MG63 (cell line): ENCODE measurements at regions not wholly inside any gene's neighbourhood (a gene's known extent, or its start where the extent isn't known, plus 50 kb on each side); places are given as distances from the start of the nearest gene placed in this dataset.
"Not testable (repeated sequence)": the region's sequence is repeated elsewhere in the genome, so short reads cannot be mapped to it uniquely, and the experiment has no call there.

Source experiments
- DNase-seq: peaks from one replicate; pipeline ENCODE4 v3.0.0-alpha.2; 2020
- H3K27me3 ChIP-seq: fragments of 250-450 bp; sonication (Bioruptor Pico); 2 replicates; pipeline ENCODE4 v1.5.1; 2020; ENCODE audit warnings: mild to moderate bottlenecking, moderate library complexity
- H3K36me3 ChIP-seq: fragments of 250-450 bp; sonication (Bioruptor Pico); 2 replicates; pipeline ENCODE4 v1.5.1; 2020; ENCODE audit warnings: mild to moderate bottlenecking, moderate library complexity
- H3K4me3 ChIP-seq: fragments of 250-450 bp; sonication (Bioruptor Pico); 2 replicates; pipeline ENCODE4 v1.5.1; 2020; ENCODE audit warnings: mild to moderate bottlenecking, moderate library complexity
- H3K9me3 ChIP-seq: fragments of 250-450 bp; sonication (Bioruptor Pico); 2 replicates; pipeline ENCODE4 v1.5.1; 2020; ENCODE audit warnings: mild to moderate bottlenecking, moderate library complexity

DNA sequence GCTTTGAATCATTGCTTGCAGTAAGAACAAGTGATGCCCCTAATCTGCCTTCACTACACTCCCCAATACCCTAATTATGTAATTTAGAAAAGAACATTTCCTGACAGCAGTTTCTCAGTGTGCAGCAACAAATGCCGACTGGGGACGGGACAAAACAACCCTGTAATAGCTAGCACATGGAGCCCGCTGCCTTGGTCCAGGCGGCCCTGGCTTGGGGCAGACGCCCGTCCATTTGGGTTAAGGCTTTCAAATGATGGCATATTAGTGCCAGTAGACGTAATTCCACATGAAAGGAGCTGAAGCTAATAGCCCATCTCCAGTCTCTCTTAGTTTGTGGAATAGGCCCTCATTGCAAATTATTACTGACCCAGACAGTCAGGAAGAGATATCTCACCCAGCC, 150.6 kb upstream of the PITX1 start:
- Histone ChIP-seq H3K4me3 (no peak overlapping the region), H3K36me3 (no peaks in the 10 kb centered on the region), H3K27me3 (no peaks in the 10 kb centered on the region), H3K9me3 (no peaks in the 10 kb centered on the region)
- DNase-seq: no peak

DNA sequence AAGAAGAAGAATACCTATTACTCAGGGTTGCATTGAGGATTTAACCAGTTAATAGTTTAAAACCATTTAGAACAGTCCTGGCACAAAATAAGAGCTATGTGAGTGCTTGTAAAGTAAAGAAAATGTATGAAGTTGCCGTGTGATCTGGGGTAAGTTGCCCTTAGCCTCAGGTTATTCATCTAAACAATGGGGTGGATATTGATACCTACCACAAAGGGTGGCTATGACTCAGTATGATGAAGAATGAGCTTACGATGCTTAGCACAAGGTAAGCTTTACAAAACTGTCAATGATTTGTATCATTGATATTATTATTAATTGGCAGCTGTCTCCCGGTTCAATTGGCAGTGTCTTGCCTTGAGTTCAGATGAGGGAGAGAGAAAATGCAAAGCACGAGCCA, 149.4 kb upstream of the PITX1 start:
- Histone ChIP-seq H3K9me3 (no peaks in the 10 kb centered on the region), H3K4me3 (no peak overlapping the region), H3K27me3 (no peaks in the 10 kb centered on the region), H3K36me3 (no peaks in the 10 kb centered on the region)
- no peak for DNase-seq

DNA sequence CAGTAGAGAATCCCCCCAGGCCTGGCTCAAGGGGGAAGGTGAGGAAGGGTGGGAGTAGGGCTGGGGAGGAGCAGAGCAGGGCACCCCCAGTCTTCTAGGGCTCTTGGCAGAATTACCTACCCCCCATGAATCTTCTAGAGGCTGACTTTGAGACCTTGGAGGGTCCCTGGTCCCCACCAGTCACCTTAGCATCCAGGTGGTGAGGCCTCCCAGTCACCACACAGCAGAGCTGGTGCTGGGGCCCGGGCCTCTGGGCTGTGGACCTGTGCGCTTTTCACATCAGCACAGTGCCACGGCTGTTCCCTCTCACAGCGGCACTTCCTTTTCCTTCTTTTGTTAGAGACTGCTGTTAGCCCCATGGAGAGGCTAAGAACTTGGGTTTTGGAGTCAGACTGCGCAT, 148.6 kb upstream of the PITX1 start:
- Histone ChIP-seq H3K27me3 (no peaks in the 10 kb centered on the region), H3K9me3 (no peaks in the 10 kb centered on the region), H3K4me3 (no peak overlapping the region), H3K36me3 (no peaks in the 10 kb centered on the region)
- DNase-seq: no peak

DNA sequence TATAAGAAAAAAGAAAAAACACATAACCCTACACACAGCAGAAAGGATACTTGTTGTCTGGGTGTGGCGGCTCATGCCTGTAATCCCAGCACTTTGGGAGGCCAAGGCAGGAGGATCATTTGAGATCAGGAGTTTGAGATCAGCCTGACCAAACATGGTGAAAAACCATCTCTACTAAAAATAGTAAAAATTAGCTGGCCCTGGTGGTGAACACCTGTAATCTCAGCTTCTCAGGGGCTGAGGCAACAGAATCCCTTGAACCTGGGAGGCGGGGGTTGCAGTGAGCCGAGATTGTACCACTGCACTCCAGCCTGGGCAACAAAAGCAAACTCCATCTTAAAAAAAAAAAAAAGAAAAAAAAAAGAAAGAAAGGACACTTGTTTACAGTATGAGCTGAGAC, 147.6 kb upstream of the PITX1 start:
- Histone ChIP-seq H3K36me3 (no peaks in the 10 kb centered on the region), H3K4me3 (no peak overlapping the region), H3K27me3 (no peaks in the 10 kb centered on the region), H3K9me3 (no peaks in the 10 kb centered on the region)
- no peak for DNase-seq

DNA sequence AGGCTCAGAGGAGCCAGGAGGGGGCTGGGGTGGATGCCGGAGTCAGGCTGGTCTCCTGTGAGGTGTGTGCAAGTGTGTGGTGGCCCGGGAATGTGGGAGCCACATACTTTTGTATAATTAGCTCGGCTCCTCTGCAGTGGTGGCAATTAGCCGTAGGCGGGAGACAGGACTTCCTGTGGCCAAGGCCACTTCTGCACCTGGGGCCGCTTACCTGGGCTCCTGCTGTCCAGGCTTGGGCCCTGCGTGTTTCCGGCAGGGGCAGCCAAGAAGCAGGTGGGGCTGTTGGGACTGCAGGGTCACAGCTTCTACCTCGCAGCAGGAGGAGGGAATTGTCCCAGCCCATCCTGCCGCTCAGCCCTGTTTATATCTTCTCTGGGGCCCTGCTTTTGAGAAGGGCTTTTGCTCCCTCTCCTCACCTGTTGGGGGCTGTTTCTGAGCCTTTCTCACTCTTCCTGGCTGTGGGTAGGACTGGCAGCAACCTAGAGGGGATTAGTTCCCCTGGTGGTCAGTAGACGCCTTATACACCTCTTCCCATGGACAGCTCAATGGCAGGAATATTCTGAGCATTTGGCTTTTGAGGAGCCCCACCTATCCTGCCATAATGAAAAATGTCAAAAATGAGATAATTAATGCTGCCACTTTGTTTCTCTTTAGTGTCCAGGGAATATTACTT, 145.4 kb upstream of the PITX1 start:
- H3K4me3 ChIP-seq: no peak overlapping the region
- H3K27me3 ChIP-seq: no peaks in the 10 kb centered on the region
- H3K9me3 ChIP-seq: no peaks in the 10 kb centered on the region
- no peak for DNase-seq
- H3K36me3 ChIP-seq: no peaks in the 10 kb centered on the region

DNA sequence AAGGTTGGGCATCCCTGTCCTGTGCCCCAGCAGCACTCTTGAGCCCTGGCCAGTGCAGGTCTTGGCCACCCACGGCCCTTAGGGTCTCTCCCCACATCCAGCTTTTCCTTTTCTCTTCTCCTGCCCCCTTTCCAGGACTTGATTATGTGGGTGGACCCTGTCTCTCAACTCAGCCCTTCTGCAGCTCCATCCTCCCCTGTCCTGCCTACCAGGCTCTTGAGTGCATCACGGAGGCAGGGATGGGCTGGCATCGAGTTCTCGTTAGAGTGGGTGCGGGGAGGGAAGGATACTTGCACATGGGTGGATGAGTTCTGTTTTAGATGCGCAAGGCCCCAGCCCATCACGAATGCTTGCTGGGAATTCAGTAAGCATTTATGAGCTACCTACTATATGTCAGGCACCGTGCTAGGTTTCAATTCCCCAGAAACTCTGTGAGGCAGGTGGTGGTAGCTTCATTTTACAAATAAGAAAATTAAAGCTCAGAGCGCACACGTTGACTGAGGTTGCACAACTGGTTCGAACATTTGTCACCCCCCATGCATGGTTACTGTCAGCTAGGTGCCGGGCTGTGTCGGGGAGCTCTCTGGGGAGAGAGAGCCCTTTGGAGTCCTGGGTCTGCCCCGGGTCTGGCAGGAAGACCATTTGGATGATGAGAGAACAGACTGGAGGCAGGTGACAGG, 144.6 kb upstream of the PITX1 start:
- Histone ChIP-seq H3K9me3 (no peaks in the 10 kb centered on the region), H3K36me3 (no peaks in the 10 kb centered on the region), H3K4me3 (no peak overlapping the region), H3K27me3 (no peaks in the 10 kb centered on the region)
- DNase-seq: no peak

DNA sequence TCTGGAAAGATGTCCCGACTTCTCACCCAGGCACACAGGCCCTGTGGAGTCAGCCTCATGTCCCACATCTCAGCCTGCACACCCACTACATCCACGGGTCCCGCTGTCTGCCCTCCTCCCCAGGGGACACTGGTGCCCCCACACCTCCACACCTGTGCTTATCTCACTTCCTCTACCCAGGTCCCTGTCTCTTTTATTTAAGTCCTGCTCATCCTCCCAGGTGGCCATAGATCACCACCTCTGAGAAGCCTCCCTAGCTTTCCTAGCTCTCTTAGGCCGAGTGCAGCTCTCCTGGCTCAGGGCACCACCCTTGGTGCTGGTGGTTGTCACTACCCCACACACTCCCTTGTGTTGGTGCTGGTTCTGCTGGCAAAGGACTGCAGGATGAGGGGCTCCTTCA, 143.6 kb upstream of the PITX1 start:
- Histone ChIP-seq H3K9me3 (no peaks in the 10 kb centered on the region), H3K36me3 (no peaks in the 10 kb centered on the region), H3K27me3 (no peaks in the 10 kb centered on the region), H3K4me3 (no peak overlapping the region)
- no peak for DNase-seq

DNA sequence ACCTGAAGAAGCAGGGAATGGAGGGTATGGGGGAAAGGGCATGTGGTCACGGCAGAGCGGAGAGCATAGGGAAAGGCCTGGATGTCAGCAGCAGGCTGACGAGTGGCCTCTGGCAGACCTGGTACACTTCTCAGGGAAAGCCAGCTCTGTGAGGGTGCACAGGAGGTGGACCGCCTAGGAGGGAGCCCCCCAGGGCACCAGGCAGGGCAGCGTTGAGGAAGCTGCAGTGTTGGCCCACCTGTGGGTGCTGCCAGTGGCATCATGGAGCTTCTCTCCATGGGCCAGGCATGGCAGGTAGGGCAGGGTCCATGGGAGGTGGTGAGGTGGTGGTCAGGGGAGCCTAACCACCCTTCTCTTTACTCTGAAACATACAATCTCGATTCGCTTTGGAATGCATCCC, 143.0 kb upstream of the PITX1 start:
- DNase-seq: no peak
- no peak overlapping the region for H3K4me3 ChIP-seq
- H3K36me3 ChIP-seq: no peaks in the 10 kb centered on the region
- no peaks in the 10 kb centered on the region for H3K27me3 ChIP-seq
- no peaks in the 10 kb centered on the region for H3K9me3 ChIP-seq

DNA sequence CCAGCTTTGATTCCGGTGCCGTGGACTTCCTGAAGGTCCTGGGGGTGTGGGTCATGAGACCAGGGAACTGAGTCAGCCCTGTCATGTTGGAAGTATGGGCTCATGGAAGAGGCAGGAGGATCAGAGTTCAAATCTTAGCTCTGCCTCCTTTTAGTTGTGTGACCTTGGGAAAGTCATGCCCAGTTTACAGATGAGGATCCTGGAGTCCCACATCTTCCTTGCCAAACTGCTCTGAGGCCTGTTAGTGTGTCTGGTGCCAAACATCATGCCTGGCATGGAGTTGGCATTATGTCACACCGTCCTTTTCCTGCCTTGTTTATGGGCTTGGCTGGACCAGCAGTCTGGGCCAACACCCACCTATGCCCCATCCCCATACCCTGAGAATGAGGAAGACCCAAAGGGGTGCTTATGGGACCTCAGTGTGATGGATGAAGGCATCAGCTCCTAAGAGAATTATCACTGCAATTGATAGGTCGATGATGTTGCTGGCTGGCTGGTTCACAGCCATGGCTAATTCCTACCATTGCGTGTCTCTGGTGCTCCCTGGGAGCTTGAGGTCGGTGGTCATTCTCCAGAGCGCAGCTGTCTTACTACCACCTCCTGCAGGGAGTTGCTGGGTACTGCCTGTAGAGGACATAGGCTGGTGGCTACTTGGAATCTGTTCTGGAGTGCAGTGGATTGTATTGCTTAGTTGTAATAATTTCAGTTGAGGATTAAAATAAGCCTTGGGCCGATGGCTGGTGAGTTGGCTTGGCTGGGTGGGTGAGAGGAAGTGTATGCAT, 140.5 kb upstream of the PITX1 start:
- H3K4me3 ChIP-seq: no peak overlapping the region
- H3K9me3 ChIP-seq: no peaks in the 10 kb centered on the region
- H3K27me3 ChIP-seq: no peaks in the 10 kb centered on the region
- no peaks in the 10 kb centered on the region for H3K36me3 ChIP-seq
- DNase-seq: peak; percentile 25

DNA sequence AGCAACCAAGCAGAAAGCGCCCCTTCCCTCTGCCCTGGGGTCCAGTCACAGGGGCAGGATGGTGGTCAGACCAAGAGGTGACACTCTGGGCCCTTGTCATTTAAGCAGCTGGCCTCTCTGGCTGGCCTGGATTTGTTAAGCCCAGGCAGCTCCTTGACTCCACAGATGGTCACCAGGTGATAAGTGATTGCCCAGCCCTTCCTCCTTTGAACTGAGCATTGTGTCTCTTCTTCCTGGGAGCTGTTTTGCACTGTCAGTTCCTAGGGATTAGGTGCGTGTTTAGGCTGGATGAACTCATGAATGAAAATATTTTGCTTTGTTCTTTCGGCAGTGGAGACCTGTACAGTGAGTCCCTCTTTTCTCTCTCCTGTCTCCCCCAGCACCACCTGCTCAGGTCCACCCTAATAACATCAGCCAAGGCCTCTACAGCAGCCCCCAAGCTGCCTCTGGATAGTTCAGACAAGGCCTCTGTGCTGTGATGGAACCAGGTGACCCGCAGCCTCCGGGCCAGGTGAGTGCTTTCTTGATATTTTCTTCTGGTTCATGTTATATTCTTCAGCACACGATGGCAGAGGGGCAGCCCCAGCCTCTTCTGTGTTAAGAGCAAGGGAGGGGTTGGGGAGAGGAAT, 139.7 kb upstream of the PITX1 start:
- no peaks in the 10 kb centered on the region for H3K9me3 ChIP-seq
- DNase-seq: no peak
- H3K36me3 ChIP-seq: no peaks in the 10 kb centered on the region
- no peaks in the 10 kb centered on the region for H3K27me3 ChIP-seq
- H3K4me3 ChIP-seq: no peak overlapping the region

DNA sequence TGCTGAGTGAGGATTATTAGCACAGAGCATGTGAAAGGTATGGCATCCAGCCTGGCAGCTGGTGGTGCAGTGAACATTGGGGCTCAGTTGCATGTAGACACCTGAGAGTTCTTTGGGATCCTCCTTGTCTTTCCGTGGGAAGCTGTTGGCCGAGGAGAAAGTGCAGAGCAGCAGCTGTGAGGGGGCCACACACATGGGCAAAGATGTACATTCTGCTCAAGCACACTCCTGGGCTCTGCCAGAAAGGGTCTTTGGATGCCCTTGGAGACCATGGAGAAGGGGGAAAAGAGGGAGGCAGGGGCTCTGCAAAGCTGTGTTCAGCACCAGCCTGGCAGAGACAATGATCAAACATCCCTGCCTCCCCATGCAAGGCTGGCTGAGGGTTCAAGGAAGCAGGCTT, 138.7 kb upstream of the PITX1 start:
- DNase-seq: no peak
- no peaks in the 10 kb centered on the region for H3K27me3 ChIP-seq
- H3K36me3 ChIP-seq: no peaks in the 10 kb centered on the region
- no peak overlapping the region for H3K4me3 ChIP-seq
- H3K9me3 ChIP-seq: no peaks in the 10 kb centered on the region

DNA sequence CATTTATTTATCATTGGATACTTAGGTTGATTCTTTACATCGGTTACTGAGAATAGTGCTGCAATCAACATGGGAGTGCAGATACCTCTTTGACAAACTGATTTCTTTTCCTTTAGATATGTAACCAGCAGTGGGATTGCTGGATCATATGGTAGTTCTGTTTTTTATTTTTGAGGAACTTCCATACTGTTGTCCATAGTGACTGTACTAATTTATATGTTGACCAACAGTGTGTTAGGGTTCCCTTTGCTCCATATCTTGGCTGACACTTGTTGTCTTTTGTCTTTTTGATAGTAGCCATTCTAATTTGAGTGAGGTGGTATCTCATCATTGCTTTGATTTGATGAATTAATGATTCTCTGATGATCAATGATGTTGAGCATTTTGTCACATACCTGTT, 137.3 kb upstream of the PITX1 start:
- Histone ChIP-seq H3K4me3 (no peak overlapping the region), H3K9me3 (no peaks in the 10 kb centered on the region), H3K27me3 (no peaks in the 10 kb centered on the region), H3K36me3 (no peaks in the 10 kb centered on the region)
- no peak for DNase-seq

DNA sequence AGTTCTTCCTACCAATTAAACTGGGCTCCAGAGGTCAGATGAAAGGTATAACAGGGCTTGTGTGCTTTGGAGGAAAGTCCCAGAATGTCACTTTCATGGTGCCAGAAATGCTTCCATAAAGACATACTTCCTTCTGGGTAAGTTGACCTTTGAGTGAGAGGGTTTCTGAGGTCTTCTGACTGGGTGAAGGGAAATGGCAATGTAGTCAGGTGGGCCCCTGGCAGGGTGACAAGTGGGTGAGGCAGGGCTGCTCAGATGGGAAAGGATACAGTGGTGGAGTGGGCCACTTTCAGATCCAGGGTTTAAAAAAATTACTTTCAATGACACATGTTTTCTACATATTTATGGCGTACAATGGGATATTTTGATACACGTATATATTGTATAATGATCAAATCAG, 136.5 kb upstream of the PITX1 start:
- Histone ChIP-seq H3K36me3 (no peaks in the 10 kb centered on the region), H3K4me3 (no peak overlapping the region), H3K27me3 (no peaks in the 10 kb centered on the region), H3K9me3 (no peaks in the 10 kb centered on the region)
- DNase-seq: no peak

DNA sequence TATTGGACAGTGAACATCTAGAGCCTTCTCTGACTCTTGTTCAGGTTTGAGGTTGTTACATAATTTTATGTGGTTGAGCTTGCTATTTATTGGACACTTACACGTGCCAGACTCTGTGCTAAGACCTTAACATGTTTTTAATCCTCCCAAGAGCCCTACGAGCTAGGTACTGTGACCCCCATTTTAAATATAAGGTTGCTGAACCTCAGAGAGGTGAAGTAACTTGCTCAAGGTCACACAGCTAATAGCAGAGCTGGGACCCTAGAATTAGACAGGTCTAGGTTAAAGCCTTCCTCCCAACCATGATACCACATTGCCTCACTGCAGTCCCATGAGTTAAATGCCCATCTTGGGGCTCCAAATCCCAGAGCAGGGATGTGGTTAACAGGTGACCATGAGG, 135.7 kb upstream of the PITX1 start:
- H3K27me3 ChIP-seq: no peaks in the 10 kb centered on the region
- no peaks in the 10 kb centered on the region for H3K36me3 ChIP-seq
- no peaks in the 10 kb centered on the region for H3K9me3 ChIP-seq
- no peak for DNase-seq
- H3K4me3 ChIP-seq: no peak overlapping the region

DNA sequence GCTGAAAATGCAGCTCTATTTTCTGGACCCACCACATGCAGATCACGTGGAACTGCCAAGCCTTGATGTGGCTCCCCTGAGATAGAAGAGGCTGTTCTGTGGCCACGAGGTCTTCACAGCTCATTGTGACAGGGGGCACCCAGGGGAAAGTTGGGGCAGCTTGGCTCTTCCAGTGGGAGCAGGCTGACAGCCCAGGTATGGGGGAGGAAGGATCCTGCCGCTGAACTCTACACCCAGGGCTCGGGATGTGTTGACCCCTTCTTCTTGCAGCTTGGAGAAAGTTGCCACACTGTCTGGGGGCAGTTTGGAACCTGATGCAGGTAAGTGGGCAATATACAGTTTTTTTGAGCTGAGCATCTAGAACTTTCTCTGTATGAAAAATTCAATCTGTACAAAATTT, 133.6 kb upstream of the PITX1 start:
- no peak overlapping the region for H3K4me3 ChIP-seq
- no peaks in the 10 kb centered on the region for H3K36me3 ChIP-seq
- no peaks in the 10 kb centered on the region for H3K27me3 ChIP-seq
- no peak for DNase-seq
- H3K9me3 ChIP-seq: no peaks in the 10 kb centered on the region

DNA sequence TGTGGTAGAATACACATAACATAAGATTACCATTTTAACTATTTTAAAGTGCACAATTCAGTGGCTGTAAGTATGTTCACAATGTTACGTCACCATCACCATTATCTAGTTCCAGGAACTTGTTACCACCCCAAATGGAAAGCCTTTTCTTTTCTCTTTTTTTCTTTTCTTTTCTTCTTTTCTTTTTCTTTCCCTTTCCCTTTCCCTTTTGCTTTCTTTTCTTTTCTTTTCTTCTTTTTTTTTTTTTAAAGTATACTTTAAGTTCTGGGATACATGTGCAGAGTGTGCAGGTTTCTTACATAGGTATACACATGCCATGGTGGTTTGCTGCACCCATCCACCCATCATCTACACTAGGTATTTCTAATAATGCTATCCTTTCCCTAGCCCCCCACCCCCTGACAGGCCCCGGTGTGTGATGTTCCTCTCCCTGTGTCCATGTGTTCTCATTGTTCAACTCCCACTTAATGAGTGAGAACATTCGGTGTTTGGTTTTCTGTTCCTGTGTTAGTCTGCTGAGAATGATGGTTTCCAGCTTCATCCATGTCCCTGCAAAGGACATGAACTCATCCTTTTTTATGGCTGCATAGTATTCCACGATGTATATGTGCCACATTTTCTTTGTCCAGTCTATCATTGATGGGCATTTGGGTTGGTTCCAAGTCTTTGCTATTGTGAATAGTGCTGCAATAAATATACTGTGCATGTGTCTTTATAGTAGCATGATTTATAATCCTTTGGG, 131.0 kb upstream of the PITX1 start:
- DNase-seq, H3K36me3 ChIP-seq, H3K27me3 ChIP-seq, H3K4me3 ChIP-seq: not testable (repeated sequence)
- peaks cover 15% of the 10 kb centered on the region for H3K9me3 ChIP-seq

DNA sequence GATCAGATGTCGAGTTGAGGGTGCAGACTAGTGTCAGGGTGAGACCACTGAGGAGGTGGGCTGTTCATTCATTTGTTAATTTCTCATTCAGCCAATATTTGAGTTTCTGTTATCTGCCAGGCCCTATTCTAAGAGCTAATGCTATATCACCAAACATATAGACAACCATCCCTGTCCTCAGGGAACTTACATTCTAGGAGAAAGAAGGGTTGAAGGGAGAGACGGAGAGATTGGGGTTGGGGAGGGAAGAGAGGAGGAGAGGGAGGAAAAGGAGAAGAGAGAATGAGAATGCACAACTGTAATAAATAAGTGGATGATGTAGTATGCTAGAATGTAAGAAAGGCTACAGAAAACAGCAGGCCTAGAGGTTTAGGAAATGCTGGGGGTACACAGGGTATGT, 129.9 kb upstream of the PITX1 start:
- no peak for DNase-seq
- H3K27me3 ChIP-seq: no peaks in the 10 kb centered on the region
- H3K36me3 ChIP-seq: no peaks in the 10 kb centered on the region
- peaks cover 26% of the 10 kb centered on the region for H3K9me3 ChIP-seq
- H3K4me3 ChIP-seq: no peak overlapping the region
